Kidney epithelial cell (primary cell): ENCODE measurements at regions not wholly inside any gene's neighbourhood (a gene's known extent, or its start where the extent isn't known, plus 50 kb on each side); places are given as distances from the start of the nearest gene placed in this dataset.

Experiments
- DNase-seq: peaks from one replicate; pipeline ENCODE4 v3.0.0-alpha.2; 2010; ENCODE audit warnings: low read depth
- H3K27me3 ChIP-seq: 2 replicates; pipeline ENCODE4 v1.6.0; 2011; ENCODE audit warnings: low read length; ENCODE audit not compliant: control insufficient read depth, insufficient read depth
- H3K36me3 ChIP-seq: 2 replicates; pipeline ENCODE4 v1.5.1; 2011; ENCODE audit warnings: low read length; ENCODE audit not compliant: control insufficient read depth, insufficient read depth
- H3K4me3 ChIP-seq: 2 replicates; pipeline ENCODE4 v1.5.1; 2011; ENCODE audit warnings: low read depth, mild to moderate bottlenecking, control low read depth, low read length
- TF ChIP-seq, protein P1 (sequence below): IDR thresholded peaks from 2 replicates; pipeline ENCODE4 v1.5.1; 2011; ENCODE audit warnings: mild to moderate bottlenecking, moderate library complexity, low read length, control low read depth, inconsistent platforms; ENCODE audit not compliant: insufficient read depth, poor library complexity, severe bottlenecking

DNA sequence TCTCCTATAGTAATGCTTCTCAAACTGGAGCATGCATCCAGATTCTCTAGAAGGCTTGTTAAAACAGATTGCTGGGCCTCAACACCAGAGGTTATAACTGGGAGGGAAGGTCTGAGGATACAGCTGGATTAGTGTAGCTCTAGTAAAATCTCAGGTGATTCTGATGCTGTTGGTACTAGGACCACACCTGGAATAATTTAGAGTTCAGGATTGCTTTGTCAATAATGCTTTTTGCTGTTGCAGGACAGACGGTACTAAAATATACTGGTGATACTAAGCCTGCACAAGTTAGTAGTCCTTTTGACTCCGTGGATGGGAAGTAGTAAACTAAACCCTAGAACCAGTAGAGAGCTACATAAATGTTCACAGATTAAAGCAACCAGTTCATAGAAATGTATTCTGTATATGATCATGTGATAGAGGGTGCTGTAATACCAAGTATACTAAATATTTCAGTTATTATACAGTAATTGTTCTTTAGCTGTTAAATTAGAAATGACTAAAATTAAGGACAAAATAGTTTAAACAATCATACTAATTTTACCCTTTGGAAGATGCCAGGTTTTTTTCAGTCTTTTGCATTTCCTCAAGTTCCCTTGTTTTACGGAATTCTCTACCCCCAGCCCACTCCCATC is 258.2 kb upstream of the STARD13 start:
- TF ChIP-seq, protein P1, sequence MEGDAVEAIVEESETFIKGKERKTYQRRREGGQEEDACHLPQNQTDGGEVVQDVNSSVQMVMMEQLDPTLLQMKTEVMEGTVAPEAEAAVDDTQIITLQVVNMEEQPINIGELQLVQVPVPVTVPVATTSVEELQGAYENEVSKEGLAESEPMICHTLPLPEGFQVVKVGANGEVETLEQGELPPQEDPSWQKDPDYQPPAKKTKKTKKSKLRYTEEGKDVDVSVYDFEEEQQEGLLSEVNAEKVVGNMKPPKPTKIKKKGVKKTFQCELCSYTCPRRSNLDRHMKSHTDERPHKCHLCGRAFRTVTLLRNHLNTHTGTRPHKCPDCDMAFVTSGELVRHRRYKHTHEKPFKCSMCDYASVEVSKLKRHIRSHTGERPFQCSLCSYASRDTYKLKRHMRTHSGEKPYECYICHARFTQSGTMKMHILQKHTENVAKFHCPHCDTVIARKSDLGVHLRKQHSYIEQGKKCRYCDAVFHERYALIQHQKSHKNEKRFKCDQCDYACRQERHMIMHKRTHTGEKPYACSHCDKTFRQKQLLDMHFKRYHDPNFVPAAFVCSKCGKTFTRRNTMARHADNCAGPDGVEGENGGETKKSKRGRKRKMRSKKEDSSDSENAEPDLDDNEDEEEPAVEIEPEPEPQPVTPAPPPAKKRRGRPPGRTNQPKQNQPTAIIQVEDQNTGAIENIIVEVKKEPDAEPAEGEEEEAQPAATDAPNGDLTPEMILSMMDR, result no peak
- no peak overlapping the region for H3K4me3 ChIP-seq
- H3K36me3 ChIP-seq, result no peaks in the 10 kb centered on the region
- no peak for DNase-seq
- no peaks in the 10 kb centered on the region for H3K27me3 ChIP-seq

DNA sequence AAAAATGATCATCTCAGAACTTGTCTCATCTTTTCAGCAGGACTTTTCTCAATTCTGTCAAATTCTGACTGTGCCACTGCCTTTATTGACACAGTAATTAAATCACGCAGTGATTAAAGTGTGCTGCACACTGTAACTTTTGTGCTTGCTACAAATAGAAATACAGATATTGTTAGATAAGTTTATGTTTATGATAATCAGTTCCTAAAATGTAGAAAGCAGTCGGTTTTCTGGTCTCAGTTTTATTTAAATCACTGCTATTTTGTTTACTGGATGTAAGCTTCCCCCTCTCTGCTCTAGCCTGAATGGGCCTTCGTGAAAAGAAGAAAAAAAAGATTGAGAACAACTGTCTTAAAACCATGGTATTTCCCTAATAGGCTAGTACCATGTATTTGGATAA is 258.8 kb upstream of the STARD13 start:
- TF ChIP-seq, protein P1, result no peak
- H3K36me3 ChIP-seq, result no peaks in the 10 kb centered on the region
- H3K27me3 ChIP-seq, result no peaks in the 10 kb centered on the region
- H3K4me3 ChIP-seq, result no peak overlapping the region
- no peak for DNase-seq

DNA sequence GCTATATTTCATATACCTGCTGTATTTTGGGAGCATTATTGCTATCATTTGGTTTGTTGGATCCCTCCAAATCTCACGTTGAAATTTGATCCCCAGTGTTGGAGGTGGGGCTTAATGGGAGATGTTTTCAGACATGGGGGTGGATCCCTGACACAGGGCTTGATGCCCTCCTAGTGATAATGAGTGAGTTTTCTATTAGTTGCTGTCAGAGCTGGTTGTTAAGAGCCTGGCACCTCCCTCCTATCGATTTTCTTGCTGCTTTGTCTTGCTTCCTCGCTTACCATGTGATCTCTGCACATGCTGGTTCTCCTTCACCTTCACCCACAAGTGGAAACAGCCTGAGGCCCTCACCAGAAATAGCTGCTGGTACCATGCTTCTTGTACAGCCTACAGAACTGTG is 259.9 kb upstream of the STARD13 start:
- DNase-seq, result no peak
- H3K4me3 ChIP-seq, result no peak overlapping the region
- H3K27me3 ChIP-seq, result no peaks in the 10 kb centered on the region
- no peaks in the 10 kb centered on the region for H3K36me3 ChIP-seq
- TF ChIP-seq, protein P1, result no peak

DNA sequence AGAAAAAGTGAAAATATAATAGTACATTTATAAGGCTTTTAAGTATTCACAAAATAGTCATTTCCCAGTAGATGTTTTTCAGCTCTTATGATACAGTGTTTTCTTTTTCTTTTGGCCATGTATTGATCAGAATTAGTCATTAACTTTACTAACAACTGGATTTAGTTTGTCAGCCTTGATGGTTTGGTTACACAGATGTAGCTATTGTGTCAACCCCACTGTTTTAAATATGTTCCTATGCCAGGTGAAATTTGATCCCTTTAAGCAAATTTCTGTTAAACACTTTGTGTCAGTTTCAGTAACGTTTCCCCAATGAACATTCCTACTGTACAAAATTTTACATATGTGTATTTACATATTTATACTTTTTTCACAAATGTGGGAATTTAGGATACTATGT is 261.5 kb upstream of the STARD13 start:
- TF ChIP-seq, protein P1, result no peak
- Histone ChIP-seq H3K36me3 (no peaks in the 10 kb centered on the region), H3K27me3 (no peaks in the 10 kb centered on the region), H3K4me3 (no peak overlapping the region)
- DNase-seq, result no peak

DNA sequence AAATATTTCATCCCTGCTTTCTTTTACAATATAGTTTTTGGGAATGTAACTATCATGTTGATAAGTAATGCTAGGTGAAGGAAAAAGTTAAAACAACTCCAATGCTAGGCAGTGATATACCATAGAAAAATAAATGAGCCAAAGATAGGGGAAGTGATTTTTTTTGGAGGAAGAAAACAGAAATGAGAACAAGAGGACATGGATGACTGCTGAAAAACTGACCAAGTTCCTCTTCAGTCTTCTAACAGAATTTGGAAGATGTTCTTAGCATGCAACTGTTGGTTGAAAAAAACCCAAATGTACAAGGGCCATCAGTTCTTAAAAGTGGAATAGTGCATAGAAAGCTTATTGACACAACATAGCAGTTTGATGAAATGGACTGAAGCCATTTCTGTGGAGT is 262.5 kb upstream of the STARD13 start:
- H3K4me3 ChIP-seq, result no peak overlapping the region
- no peak for DNase-seq
- TF ChIP-seq, protein P1, result no peak

DNA sequence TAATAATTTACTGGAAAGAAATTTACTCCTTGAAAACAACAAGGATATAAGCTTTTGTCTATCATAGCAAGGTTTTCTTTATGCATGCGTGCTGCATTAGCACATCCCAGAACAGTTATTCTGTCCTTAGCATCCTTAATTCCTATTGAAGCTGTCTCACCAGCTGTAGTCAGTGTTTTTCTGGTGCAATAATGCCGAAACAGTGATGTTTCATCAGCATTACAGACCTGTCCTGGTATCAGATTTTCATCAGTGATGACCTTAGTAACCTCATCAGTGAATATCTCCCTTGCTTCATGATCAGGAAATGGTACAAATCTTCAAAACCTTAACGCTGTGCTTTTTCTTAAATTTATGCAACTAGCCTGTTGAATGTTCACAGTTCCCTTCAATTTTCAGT is 264.7 kb upstream of the STARD13 start:
- DNase-seq, result no peak
- no peak overlapping the region for H3K4me3 ChIP-seq
- TF ChIP-seq, protein P1, result no peak

More for the DNA sequence above, 262.5 kb upstream of the STARD13 start:
- Histone ChIP-seq H3K36me3 (no peaks in the 10 kb centered on the region), H3K27me3 (no peaks in the 10 kb centered on the region)

More for the DNA sequence above, 264.7 kb upstream of the STARD13 start:
- H3K36me3 ChIP-seq, result no peaks in the 10 kb centered on the region
- H3K27me3 ChIP-seq, result no peaks in the 10 kb centered on the region
